ENCODE measurements at regions not wholly inside any gene's neighbourhood (a gene's known extent, or its start where the extent isn't known, plus 50 kb on each side); places are given as distances from the start of the nearest gene placed in this dataset.

- DNase-seq (no peak), ATAC-seq (no peak)
- intact Hi-C loops (cut with DNase I): no loop called here
- no peak overlapping the region for H3K27ac ChIP-seq
- no peaks in the 10 kb centered on the region for H3K9me3 ChIP-seq
- no peak for TF ChIP-seq CTCF (IDR thresholded peaks at IDR 0.05)
- no peaks in the 10 kb centered on the region for H3K36me3 ChIP-seq
- no peak overlapping the region for H3K4me3 ChIP-seq
- H3K4me1 ChIP-seq: no peaks in the 10 kb centered on the region
- no peaks in the 10 kb centered on the region for H3K27me3 ChIP-seq
Measured at GRCh38 chr15:35756623-35757022, 210.7 kb upstream of the DPH6 start.

- Histone ChIP-seq H3K4me1 (no peaks in the 10 kb centered on the region), H3K27ac (no peak overlapping the region), H3K27me3 (no peaks in the 10 kb centered on the region), H3K4me3 (no peak overlapping the region), H3K36me3 (no peaks in the 10 kb centered on the region), H3K9me3 (no peaks in the 10 kb centered on the region)
- no peak for TF ChIP-seq CTCF (IDR thresholded peaks at IDR 0.05)
- intact Hi-C loops (cut with DNase I): no loop called here
- DNase-seq (no peak), ATAC-seq (no peak)
Measured at GRCh38 chr15:35757361-35757760, 211.4 kb upstream of the DPH6 start.

DNA sequence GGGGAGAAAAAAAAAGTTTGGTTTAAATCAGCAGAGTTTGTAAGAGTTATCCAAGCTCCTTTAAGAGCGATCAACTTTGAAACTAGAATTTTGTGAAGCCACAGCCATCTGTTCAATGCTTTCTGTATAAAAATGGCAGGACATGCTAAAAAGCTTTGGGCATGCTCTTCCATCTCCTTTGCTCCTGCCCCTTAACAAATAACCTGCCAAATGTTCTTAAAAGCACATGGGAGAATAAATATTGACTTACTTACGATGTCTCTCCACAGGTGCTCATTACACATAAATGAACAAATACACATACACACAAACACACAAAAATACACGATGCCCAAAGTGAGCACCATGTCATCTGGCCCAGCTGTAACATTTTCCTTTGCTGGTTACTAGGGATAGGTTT lies 211.8 kb upstream of the DPH6 start:
- Histone ChIP-seq H3K4me1 (no peaks in the 10 kb centered on the region), H3K27me3 (no peaks in the 10 kb centered on the region), H3K9me3 (no peaks in the 10 kb centered on the region), H3K36me3 (no peaks in the 10 kb centered on the region), H3K4me3 (no peak overlapping the region), H3K27ac (no peak overlapping the region)
- ATAC-seq (no peak), DNase-seq (no peak)
- TF ChIP-seq CTCF (IDR thresholded peaks at IDR 0.05): no peak
- intact Hi-C loops (cut with DNase I): no loop called here

DNA sequence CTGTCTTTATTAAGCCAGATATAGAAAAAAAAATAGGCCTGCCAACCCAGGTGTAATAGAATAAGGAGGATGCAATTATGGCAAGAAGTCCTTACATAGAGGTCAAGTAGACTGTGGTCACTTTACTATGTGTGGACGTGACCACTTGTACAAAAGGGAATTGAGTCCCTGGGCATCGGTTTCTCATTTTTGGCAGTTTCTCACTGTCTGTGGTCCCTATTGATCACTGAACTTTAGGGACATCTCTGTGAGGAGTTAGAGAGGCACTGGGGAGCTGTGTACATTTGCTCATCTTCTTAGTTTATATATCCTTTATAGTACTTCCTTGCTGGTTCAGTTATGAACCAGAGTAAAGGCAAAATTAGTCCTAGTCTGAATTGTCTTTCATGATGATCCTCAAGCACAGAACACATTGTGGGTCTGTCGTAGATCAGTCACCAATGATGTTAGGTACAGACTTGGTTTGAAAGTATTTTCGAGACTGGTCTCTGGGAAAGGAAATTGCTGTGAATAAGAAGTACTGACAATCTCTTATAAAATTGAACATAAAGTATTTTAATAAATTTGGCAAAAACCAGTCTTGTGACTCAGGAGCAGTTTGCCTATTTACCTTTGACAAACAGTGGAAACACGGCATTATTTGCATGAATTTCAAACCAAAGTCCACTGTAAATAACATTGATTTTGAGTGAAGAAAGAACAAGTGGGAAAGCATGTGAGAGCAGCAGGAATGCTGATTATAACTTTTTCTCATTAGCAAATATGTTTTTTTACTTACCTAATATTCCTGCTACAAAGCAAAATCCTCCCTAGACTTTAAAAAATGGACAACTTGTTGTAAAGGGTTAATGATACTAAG lies 218.9 kb upstream of the DPH6 start:
- H3K27ac ChIP-seq: no peak overlapping the region
- intact Hi-C loops (cut with DNase I): no loop called here
- no peak for ATAC-seq
- no peaks in the 10 kb centered on the region for H3K27me3 ChIP-seq
- no peak for TF ChIP-seq CTCF (IDR thresholded peaks at IDR 0.05)
- H3K36me3 ChIP-seq: no peaks in the 10 kb centered on the region
- no peak overlapping the region for H3K4me3 ChIP-seq
- no peaks in the 10 kb centered on the region for H3K9me3 ChIP-seq
- DNase-seq: no peak
- H3K4me1 ChIP-seq: no peaks in the 10 kb centered on the region

- intact Hi-C loops (cut with DNase I): no loop called here
- no peak for TF ChIP-seq CTCF (IDR thresholded peaks at IDR 0.05)
- no peak for DNase-seq
Measured at GRCh38 chr15:35768949-35769348, 223.0 kb upstream of the DPH6 start.

More at GRCh38 chr15:35768949-35769348, 223.0 kb upstream of the DPH6 start:
- Histone ChIP-seq H3K27ac (no peak overlapping the region), H3K27me3 (no peaks in the 10 kb centered on the region), H3K36me3 (no peaks in the 10 kb centered on the region), H3K4me3 (no peak overlapping the region), H3K9me3 (no peaks in the 10 kb centered on the region), H3K4me1 (no peaks in the 10 kb centered on the region)
- ATAC-seq: no peak
